ENCODE measurements at regions not wholly inside any gene's neighbourhood (a gene's known extent, or its start where the extent isn't known, plus 50 kb on each side); places are given as distances from the start of the nearest gene placed in this dataset.

- TF ChIP-seq EZH2phosphoT487 (IDR thresholded peaks at IDR 0.05; ENCODE audit: borderline replicate concordance) (no peak), CTCF (conservative IDR thresholded peaks at IDR 0.05; ENCODE audit: low read length) (no peak)
Observed at GRCh38 chr2:79414690-79415089, 98.2 kb upstream of the CTNNA2 start.
